Medulla oblongata (tissue), 1 donor: ENCODE measurements at regions not wholly inside any gene's neighbourhood (a gene's known extent, or its start where the extent isn't known, plus 50 kb on each side); places are given as distances from the start of the nearest gene placed in this dataset.
"Not testable (repeated sequence)": the region's sequence is repeated elsewhere in the genome, so short reads cannot be mapped to it uniquely, and the experiment has no call there.

Experiments
- DNase-seq: peaks from one replicate; pipeline ENCODE4 v3.0.0-alpha.2; 2015; ENCODE audit errors: extremely low spot score

DNA sequence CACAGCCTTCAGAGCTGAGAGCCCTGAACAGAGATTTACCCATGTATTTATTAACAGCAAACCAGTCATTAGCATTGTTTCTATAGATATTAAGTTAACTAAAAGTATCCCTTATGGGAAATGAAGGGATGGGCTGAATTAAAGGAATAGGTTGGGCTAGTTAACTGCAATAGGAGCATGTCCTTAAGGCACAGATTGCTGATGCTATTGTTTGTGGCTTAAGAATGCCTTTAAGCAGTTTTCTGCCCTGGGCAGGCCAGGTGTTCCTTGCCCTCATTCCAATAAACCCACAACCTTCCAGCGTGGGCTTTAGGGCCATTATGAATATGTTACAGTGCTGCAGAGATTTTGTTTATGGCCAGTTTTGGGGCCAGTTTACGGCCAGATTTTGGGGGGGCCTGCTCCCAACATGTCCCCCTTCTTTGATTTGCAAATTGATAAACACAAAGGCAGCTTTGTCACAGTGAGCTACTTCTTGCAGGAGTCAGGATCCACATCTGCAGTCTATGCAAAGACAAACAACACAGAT is 61.2 kb upstream of the FMNL2 start:
- DNase-seq, result not testable (repeated sequence)

DNA sequence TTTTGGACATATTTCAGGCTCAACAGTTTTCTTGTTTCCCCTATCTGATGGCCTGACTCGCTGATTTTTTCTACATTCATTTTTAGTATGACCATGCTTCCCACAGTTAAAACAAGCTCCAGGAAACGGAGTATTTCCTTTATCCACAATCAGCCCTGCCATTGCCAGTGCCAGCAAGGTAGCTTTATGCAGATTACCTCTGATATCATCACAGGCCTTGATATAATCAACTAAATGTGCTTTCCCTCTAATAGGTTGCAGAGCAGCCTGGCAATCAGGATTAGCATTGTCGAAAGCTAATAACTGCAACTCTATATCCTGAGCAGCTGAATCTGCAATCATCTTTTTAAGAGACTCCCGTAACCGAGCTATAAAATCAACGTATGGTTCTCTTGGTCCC is 57.1 kb upstream of the FMNL2 start:
- not testable (repeated sequence) for DNase-seq

DNA sequence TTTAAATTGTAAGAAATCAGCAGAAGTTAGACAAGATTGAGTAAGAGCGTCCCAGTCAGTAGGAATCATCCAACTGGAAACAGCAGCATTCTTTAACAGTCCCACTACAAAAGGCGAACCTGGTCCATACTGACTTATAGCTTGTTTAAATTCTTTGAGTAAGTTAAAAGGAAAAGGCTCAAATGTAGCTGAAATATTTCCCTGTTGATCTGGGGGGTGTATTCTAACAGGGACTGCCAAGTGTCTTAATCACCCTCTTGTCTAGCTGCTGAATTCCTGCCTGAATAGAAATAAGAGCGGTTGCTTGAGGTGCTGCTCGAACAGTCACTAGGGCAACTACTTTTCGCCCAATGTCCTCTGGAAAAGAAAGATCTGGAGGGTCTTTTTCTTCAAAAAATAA is 56.4 kb upstream of the FMNL2 start:
- DNase-seq, result no peak

DNA sequence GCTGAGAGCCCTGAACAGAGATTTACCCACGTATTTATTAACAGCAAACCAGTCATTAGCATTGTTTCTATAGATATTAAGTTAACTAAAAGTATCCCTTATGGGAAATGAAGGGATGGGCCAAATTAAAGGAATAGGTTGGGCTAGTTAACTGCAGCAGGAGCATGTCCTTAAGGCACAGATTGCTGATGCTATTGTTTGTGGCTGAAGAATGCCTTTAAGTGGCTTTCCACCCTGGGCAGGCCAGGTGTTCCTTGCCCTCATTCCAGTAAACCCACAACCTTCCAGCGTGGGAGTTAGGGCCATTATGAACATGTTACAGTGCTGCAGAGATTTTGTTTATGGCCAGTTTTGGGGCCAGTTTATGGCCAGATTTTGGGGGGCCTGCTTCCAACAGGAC is 55.6 kb upstream of the FMNL2 start:
- not testable (repeated sequence) for DNase-seq

DNA sequence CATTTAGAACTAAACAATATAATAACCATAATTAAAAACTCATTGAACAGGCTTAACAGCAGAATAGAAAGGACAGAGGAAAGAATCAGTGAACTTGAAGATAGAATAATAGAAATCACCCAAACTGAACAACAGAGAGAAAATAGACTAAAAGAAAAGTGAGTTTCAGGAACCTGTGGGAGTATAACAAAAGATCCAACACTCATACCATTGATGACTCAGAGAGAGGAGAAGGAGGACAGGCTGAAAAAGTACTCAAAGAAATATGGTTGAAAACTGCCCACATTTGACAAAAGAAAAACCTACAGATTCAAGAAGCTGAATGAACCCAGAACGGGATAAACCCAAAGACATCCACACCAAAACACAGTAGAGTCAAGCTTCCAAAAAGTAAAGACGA is 54.2 kb upstream of the FMNL2 start:
- no peak for DNase-seq

DNA sequence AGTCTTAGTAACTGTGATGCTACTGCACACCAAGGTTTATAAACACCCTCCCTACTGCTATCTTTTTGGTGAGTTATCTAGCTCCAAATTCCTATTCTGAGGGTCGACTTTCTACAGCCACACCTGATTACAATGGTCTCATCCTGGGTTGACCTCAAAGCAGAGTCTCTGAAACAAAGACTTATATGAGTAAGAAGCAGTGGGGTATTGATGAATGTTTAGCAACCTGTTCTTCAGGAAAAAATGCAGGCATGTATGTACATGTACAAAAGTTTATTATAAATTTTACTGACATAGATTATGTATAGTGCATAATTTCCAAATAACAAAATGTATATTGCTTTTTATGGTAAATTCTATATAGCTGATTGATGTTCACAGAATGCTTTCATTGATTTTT is 51.6 kb upstream of the FMNL2 start:
- no peak for DNase-seq

DNA sequence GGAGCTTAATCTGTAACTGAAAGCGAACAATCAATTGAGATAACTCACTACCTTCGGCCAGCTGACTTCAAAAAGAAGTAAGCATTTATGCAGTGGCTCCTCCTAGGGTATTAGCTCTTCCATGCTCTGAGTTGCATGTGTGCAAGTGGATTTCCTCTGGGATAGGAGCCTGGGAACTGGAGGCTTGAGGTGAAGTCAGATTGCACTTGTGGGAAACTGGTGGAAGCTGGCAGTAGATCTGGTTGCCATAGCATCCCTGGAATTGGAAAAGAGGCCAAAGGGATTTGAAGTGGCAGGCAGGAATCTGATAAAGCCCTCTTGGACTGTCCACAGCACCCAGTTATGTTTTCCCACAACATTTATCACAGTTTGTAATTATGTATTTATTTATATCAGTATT is 50.6 kb upstream of the FMNL2 start:
- no peak for DNase-seq
